ENCODE measurements at regions not wholly inside any gene's neighbourhood (a gene's known extent, or its start where the extent isn't known, plus 50 kb on each side); places are given as distances from the start of the nearest gene placed in this dataset.

DNA sequence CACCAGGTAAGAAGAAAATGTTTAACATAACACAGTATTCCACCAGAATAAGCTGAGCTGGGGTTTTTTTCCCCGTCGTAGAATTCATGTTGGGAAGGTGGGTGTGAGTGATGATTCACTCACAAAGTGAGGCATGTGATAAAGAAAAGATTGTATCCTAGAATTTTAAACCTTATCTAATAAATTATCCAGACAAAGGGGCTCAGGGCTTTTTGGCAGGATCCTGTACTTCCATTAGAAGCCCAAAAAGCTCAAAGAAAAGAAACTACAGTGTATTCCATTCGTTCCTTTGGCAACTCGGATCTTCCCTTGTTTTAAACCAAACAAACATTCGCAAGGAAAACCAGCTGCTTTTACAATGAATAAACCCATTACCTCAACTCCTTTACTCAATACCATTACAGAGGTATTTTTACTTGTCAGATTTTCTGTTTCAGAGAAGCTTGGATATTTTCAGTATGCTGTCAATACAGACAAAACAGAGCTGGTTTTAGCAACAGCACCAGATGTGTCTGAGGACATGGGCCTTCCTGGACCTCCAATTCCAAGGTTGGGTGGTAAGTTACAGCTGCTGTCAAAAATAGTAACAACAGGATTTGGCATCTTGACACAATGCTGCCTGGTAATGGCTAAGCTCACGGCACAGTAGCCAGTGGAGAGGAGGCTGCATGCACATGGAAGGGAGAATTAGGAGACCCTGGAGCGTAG lies 159.9 kb upstream of the RUNX1 start:
- intact Hi-C loops (cut with micrococcal nuclease), result no loop called here
- Mint-ChIP-seq H3K36me3 (no peaks in the 10 kb centered on the region), H3K4me1 (peaks cover 9 to 23% of the 10 kb centered on the region in 2 donors), H3K27me3 (ENCODE audit: low read depth in 2 of 2) (peaks cover 8 to 11% of the 10 kb centered on the region in 2 donors), H3K9me3 (peaks cover 0 to 2% of the 10 kb centered on the region in 2 donors), H3K27ac (no peak overlapping the region), H3K4me3 (no peak overlapping the region)
- DNase-seq, result no peak
- Histone ChIP-seq H3K36me3 (ENCODE audit: control insufficient read depth, insufficient read depth, low read length) (no peaks in the 10 kb centered on the region), H3K9me3 (ENCODE audit: control insufficient read depth, insufficient read depth, low read length) (no peaks in the 10 kb centered on the region), H3K4me1 (ENCODE audit: control insufficient read depth, insufficient read depth, low read length) (peaks cover 12% of the 10 kb centered on the region), H3K4me3 (ENCODE audit: low read length) (no peak overlapping the region), H3K27ac (ENCODE audit: low read length) (no peak overlapping the region), H3K27me3 (ENCODE audit: control insufficient read depth, insufficient read depth, low read length) (peaks cover 2% of the 10 kb centered on the region)
- TF ChIP-seq, protein P1, sequence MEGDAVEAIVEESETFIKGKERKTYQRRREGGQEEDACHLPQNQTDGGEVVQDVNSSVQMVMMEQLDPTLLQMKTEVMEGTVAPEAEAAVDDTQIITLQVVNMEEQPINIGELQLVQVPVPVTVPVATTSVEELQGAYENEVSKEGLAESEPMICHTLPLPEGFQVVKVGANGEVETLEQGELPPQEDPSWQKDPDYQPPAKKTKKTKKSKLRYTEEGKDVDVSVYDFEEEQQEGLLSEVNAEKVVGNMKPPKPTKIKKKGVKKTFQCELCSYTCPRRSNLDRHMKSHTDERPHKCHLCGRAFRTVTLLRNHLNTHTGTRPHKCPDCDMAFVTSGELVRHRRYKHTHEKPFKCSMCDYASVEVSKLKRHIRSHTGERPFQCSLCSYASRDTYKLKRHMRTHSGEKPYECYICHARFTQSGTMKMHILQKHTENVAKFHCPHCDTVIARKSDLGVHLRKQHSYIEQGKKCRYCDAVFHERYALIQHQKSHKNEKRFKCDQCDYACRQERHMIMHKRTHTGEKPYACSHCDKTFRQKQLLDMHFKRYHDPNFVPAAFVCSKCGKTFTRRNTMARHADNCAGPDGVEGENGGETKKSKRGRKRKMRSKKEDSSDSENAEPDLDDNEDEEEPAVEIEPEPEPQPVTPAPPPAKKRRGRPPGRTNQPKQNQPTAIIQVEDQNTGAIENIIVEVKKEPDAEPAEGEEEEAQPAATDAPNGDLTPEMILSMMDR (IDR thresholded peaks at IDR 0.05), result no peak
- WGBS (ENCODE audit: insufficient coverage), result 93% methylated on average over 7 of the region's 7 CpGs
- ATAC-seq, result no peak

DNA sequence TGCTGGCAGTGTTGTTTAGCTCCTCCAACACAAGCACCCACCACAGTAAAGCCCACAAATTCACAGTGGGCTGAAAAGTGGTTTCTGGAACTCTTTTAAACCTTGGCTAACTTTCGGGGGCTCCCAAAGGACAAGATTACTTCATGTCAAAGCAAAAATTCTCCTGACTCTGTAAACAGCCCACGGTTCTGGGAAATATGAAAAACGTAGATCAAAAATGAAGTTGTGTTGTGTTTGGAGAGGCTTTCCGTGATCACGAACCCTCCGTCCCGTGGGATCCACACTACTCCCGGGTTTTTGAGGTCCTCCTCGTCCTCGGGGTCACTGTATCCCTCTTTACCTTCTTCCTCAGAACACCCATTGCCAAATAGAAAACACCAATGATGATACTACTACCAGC lies 159.0 kb upstream of the RUNX1 start:
- Histone ChIP-seq H3K9me3 (ENCODE audit: control insufficient read depth, insufficient read depth, low read length) (no peaks in the 10 kb centered on the region), H3K27ac (ENCODE audit: low read length) (no peak overlapping the region), H3K4me3 (ENCODE audit: low read length) (no peak overlapping the region), H3K4me1 (ENCODE audit: control insufficient read depth, insufficient read depth, low read length) (peaks cover 12% of the 10 kb centered on the region), H3K36me3 (ENCODE audit: control insufficient read depth, insufficient read depth, low read length) (no peaks in the 10 kb centered on the region), H3K27me3 (ENCODE audit: control insufficient read depth, insufficient read depth, low read length) (peaks cover 2% of the 10 kb centered on the region)
- intact Hi-C loops (cut with micrococcal nuclease), result no loop called here
- H3K27me3 Mint-ChIP-seq (ENCODE audit: low read depth in 2 of 2), result peaks cover 7 to 8% of the 10 kb centered on the region in 2 donors
- ATAC-seq, result no peak
- 93% methylated on average over 10 of the region's 10 CpGs for WGBS (ENCODE audit: insufficient coverage)
- H3K4me3 Mint-ChIP-seq, result no peak overlapping the region
- TF ChIP-seq, protein P1 (IDR thresholded peaks at IDR 0.05), result no peak
- H3K9me3 Mint-ChIP-seq, result peaks cover 0 to 2% of the 10 kb centered on the region in 2 donors
- no peak for DNase-seq
- H3K4me1 Mint-ChIP-seq, result peaks cover 9 to 23% of the 10 kb centered on the region in 2 donors
- no peak overlapping the region for H3K27ac Mint-ChIP-seq
- no peaks in the 10 kb centered on the region for H3K36me3 Mint-ChIP-seq

- ATAC-seq (no peak), DNase-seq (no peak)
- Histone ChIP-seq H3K27me3 (ENCODE audit: control insufficient read depth, insufficient read depth, low read length) (peaks cover 2% of the 10 kb centered on the region), H3K4me3 (ENCODE audit: low read length) (no peak overlapping the region), H3K4me1 (ENCODE audit: control insufficient read depth, insufficient read depth, low read length) (peaks cover 12% of the 10 kb centered on the region), H3K36me3 (ENCODE audit: control insufficient read depth, insufficient read depth, low read length) (no peaks in the 10 kb centered on the region), H3K9me3 (ENCODE audit: control insufficient read depth, insufficient read depth, low read length) (no peaks in the 10 kb centered on the region), H3K27ac (ENCODE audit: low read length) (no peak overlapping the region)
- H3K4me1 Mint-ChIP-seq, result peaks cover 9 to 23% of the 10 kb centered on the region in 2 donors
- 89% methylated on average over 9 of the region's 9 CpGs for WGBS (ENCODE audit: insufficient coverage)
- H3K27me3 Mint-ChIP-seq (ENCODE audit: low read depth in 2 of 2), result peaks cover 7 to 8% of the 10 kb centered on the region in 2 donors
- TF ChIP-seq, protein P1 (IDR thresholded peaks at IDR 0.05), result no peak
- H3K9me3 Mint-ChIP-seq, result peaks cover 0 to 2% of the 10 kb centered on the region in 2 donors
- intact Hi-C loops (cut with micrococcal nuclease), result no loop called here
- H3K36me3 Mint-ChIP-seq, result no peaks in the 10 kb centered on the region
- H3K27ac Mint-ChIP-seq, result no peak overlapping the region
- no peak overlapping the region for H3K4me3 Mint-ChIP-seq
These were observed 158.2 kb upstream of the RUNX1 start for GRCh38 chr21:35207322-35207721.

Measured in natural killer cell (primary cell).